K562 (cell line): ENCODE measurements at regions not wholly inside any gene's neighbourhood (a gene's known extent, or its start where the extent isn't known, plus 50 kb on each side); places are given as distances from the start of the nearest gene placed in this dataset.

Experiments
- ATAC-seq: fragments of 200-7000 bp; cut with Tn5 transposase; 3 replicates; pipeline ENCODE4 v1.9.1; 2020; ENCODE audit warnings: moderate library complexity
- BruUV-seq: library from RNA; stranded (reverse); fragments of 400-500 nt; replicated peaks from 2 replicates; lab custom pipeline; 2021; lab: Mats Ljungman, UMichigan
- CTCF ChIA-PET: fragments of 300-600 bp; formaldehyde crosslinking; extraction: SDS; loops from one replicate; lab custom pipeline; 2021; ENCODE audit warnings: low intra/inter-chr PET ratio; lab: Yijun Ruan, JAX
- POLR2A ChIA-PET: fragments of 300-600, 350-650 bp; sonication (Branson Sonifier 250); formaldehyde crosslinking; extraction: SDS; loops from one replicate; lab custom pipeline; 2021; ENCODE audit warnings: antibody characterized with exemption, inconsistent platforms; lab: Yijun Ruan, JAX
- DNase-seq, 4 experiments: peaks; one replicate each; pipeline versions ENCODE4 v3.0.0 to v3.0.0-alpha.2; 2011 to 2018; ENCODE audit warnings: low spot score in 3 of 4, mixed read lengths in 3 of 4; ENCODE audit errors: extremely low read depth in 1 of 4
- FAIRE-seq: peaks from 2 replicates; lab custom pipeline; 2011; peaks lifted over from hg19 to GRCh38; lab: Jason Lieb, UNC
- H2AFZ ChIP-seq: 2 replicates; pipeline ENCODE4 v1.6.0; 2011; ENCODE audit warnings: low read depth, low read length, control low read depth, inconsistent platforms
- H3K27ac ChIP-seq: fragments of 200-600 bp; 3 replicates; pipeline ENCODE4 v1.8.0; 2011; ENCODE audit warnings: low read depth, mild to moderate bottlenecking, control low read depth, inconsistent platforms, low read length, moderate library complexity, mixed read lengths; ENCODE audit errors: extremely low read depth
- H3K27me3 ChIP-seq, 2 experiments: fragments of 300-600 bp in 1 of 2; 2 replicates in 1 of 2; 3 replicates in 1 of 2; pipeline versions ENCODE4 v1.6.0 to v1.8.0; 2011; ENCODE audit warnings: inconsistent platforms in 2 of 2, low read length in 2 of 2, mild to moderate bottlenecking in 1 of 2, mixed read lengths in 1 of 2, moderate library complexity in 1 of 2; ENCODE audit not compliant: control insufficient read depth in 2 of 2, insufficient read depth in 2 of 2
- H3K36me3 ChIP-seq: fragments of 300-600 bp; 3 replicates; pipeline ENCODE4 v1.8.0; 2011; ENCODE audit warnings: mild to moderate bottlenecking, low read length, inconsistent platforms; ENCODE audit not compliant: control insufficient read depth, insufficient read depth
- H3K4me1 ChIP-seq, 2 experiments: fragments of 200-600 bp in 1 of 2; replicated peaks in 1 of 2; 2 replicates in 1 of 2; 3 replicates in 1 of 2; pipeline versions ENCODE4 v1.5.1 to v1.8.0; 2011; ENCODE audit warnings: inconsistent platforms in 2 of 2, low read length in 2 of 2, mild to moderate bottlenecking in 1 of 2, mixed read lengths in 1 of 2, moderate library complexity in 1 of 2; ENCODE audit not compliant: control insufficient read depth in 2 of 2, insufficient read depth in 2 of 2
- H3K4me2 ChIP-seq: 2 replicates; pipeline ENCODE4 v1.6.1; 2011; ENCODE audit warnings: low read length, control low read depth, inconsistent platforms, mixed read lengths; ENCODE audit not compliant: insufficient read depth
- H3K4me3 ChIP-seq: fragments of 200-600 bp; sonication (generic), shearing (Covaris generic); 2 replicates; pipeline ENCODE4 v1.5.1; 2016; ENCODE audit warnings: control low read depth, inconsistent platforms
- H3K79me2 ChIP-seq: fragments of 200-600 bp; 3 replicates; pipeline ENCODE4 v1.8.0; 2011; ENCODE audit warnings: low read length, inconsistent platforms; ENCODE audit not compliant: control insufficient read depth, insufficient read depth
- H3K9ac ChIP-seq, 2 experiments: 2 replicates each; pipeline versions ENCODE4 v1.6.0 to v1.6.1; 2011; ENCODE audit warnings: low read depth in 2 of 2, low read length in 2 of 2, control low read depth in 1 of 2, inconsistent platforms in 1 of 2, mild to moderate bottlenecking in 1 of 2, mixed read lengths in 1 of 2; ENCODE audit not compliant: insufficient read depth in 1 of 2
- H3K9me1 ChIP-seq: one replicate; pipeline ENCODE4 v1.6.0; 2011; ENCODE audit warnings: inconsistent platforms, mild to moderate bottlenecking, low read length, moderate library complexity; ENCODE audit not compliant: control insufficient read depth, insufficient read depth
- H3K9me3 ChIP-seq: replicated peaks from 2 replicates; pipeline ENCODE4 v1.5.1; 2011; ENCODE audit warnings: low read depth, low read length, inconsistent platforms; ENCODE audit not compliant: control insufficient read depth, insufficient read depth
- H4K20me1 ChIP-seq: replicated peaks from 2 replicates; pipeline ENCODE4 v1.6.1; 2011; ENCODE audit warnings: low read length, inconsistent platforms, mixed read lengths; ENCODE audit not compliant: control insufficient read depth, insufficient read depth
- ATF2 ChIP-seq: sonication (generic); formaldehyde crosslinking; IDR thresholded peaks from 2 replicates; pipeline ENCODE4 v1.8.1; 2022; ENCODE audit warnings: missing genetic modification reagents
- GTF3C2 ChIP-seq: IDR thresholded peaks from 3 replicates; pipeline ENCODE4 v1.6.1; 2011; ENCODE audit warnings: borderline replicate concordance, mild to moderate bottlenecking, moderate library complexity; ENCODE audit not compliant: insufficient read length; ENCODE audit errors: extremely low read depth
- KDM4B ChIP-seq, 2 experiments: fragments of 450-650 bp in 1 of 2; sonication (generic) in 1 of 2; IDR thresholded peaks; 2 replicates each; pipeline ENCODE4 v1.6.1; 2016 to 2017; ENCODE audit warnings: borderline replicate concordance in 2 of 2, antibody characterized with exemption in 1 of 2, low read depth in 1 of 2, mild to moderate bottlenecking in 1 of 2
- MCM5 ChIP-seq: fragments of 450-650 bp; IDR thresholded peaks from 2 replicates; pipeline ENCODE4 v1.6.1; 2016; ENCODE audit warnings: low read depth
- POLR2A ChIP-seq: fragments of 450-650 bp; conservative IDR thresholded peaks from 2 replicates; pipeline ENCODE4 v1.6.1; 2016
- SIX5 ChIP-seq, 2 experiments: IDR thresholded peaks; 2 replicates each; pipeline ENCODE4 v1.6.1; 2011; ENCODE audit warnings: low read length in 2 of 2, borderline replicate concordance in 1 of 2, low read depth in 1 of 2, mild to moderate bottlenecking in 1 of 2, moderate library complexity in 1 of 2; ENCODE audit not compliant: insufficient read depth in 1 of 2
- SMAD2 ChIP-seq: fragments of 150-350 bp; IDR thresholded peaks from 2 replicates; pipeline ENCODE4 v1.6.1; 2014; ENCODE audit warnings: low read depth, mild to moderate bottlenecking, low read length
- SREBF1 ChIP-seq: fragments of 150-350 bp; IDR thresholded peaks from 2 replicates; pipeline ENCODE4 v1.6.1; 2014; ENCODE audit warnings: antibody characterized with exemption, low read depth, low read length, borderline replicate concordance
- ZNF398 ChIP-seq: fragments of 250-450 bp; sonication (Bioruptor Pico); IDR thresholded peaks from 2 replicates; pipeline ENCODE4 v1.8.0; 2021; ENCODE audit warnings: moderate library complexity, mild to moderate bottlenecking, inconsistent platforms
- ZNF561 ChIP-seq: fragments of 450-650 bp; formaldehyde crosslinking; conservative IDR thresholded peaks from 2 replicates; pipeline ENCODE4 v1.4.0; 2020; ENCODE audit warnings: mild to moderate bottlenecking, moderate library complexity
- WGBS: fragments of 100-300 bp; shearing (Covaris generic); methylation state at CpG from one replicate; pipeline ENCODE4 v1.1.6; 2016; ENCODE audit warnings: low coverage, mixed read lengths; ENCODE audit not compliant: insufficient coverage; ENCODE audit errors: missing lambda C conversion rate; 5-methylcytosine and 5-hydroxymethylcytosine counted together
- in situ Hi-C: fragments of 300-500 bp; cut with MboI; formaldehyde crosslinking; loops from 4 replicates; pipeline ENCODE4 v1.15.0; 2018; ENCODE audit warnings: inconsistent platforms, mixed read lengths
- intact Hi-C: fragments of 100-400 bp; cut with micrococcal nuclease; formaldehyde crosslinking; loops from 2 replicates; pipeline ENCODE4 v1.14.2; 2022

- no peak overlapping the region for H3K9ac ChIP-seq
- no peak for DNase-seq
- H3K36me3 ChIP-seq = no peaks in the 10 kb centered on the region
- H4K20me1 ChIP-seq = no peaks in the 10 kb centered on the region
- no peak overlapping the region for H3K4me3 ChIP-seq
- no peak overlapping the region for H3K4me2 ChIP-seq
- H2AFZ ChIP-seq = no peak overlapping the region
- H3K9me3 ChIP-seq = no peaks in the 10 kb centered on the region
- ChIA-PET POLR2A (no interaction called here), CTCF (no interaction called here)
- H3K4me1 ChIP-seq = no peaks in the 10 kb centered on the region
- in situ Hi-C loops = no loop called here
- FAIRE-seq = no peak
- no peak for TF ChIP-seq SIX5 (IDR thresholded peaks at IDR 0.05; ENCODE audit: borderline replicate concordance in 1 of 2, insufficient read depth in 1 of 2, low read depth in 1 of 2, low read length in 2 of 2)
- TF ChIP-seq MCM5 = no peak
- TF ChIP-seq ZNF398 = no peak
- TF ChIP-seq POLR2A = no peak
- H3K27ac ChIP-seq = no peak overlapping the region
- intact Hi-C loops = no loop called here
- no peak for ATAC-seq
- BruUV-seq = no TSS peak
- no peaks in the 10 kb centered on the region for H3K79me2 ChIP-seq
- WGBS = 0% methylated on average over 1 of the region's 1 CpG
- 0 out of 5 replicates have a peak, but pooled peaks cover 0 to 3% of the 10 kb centered on the region in 2 experiments for H3K27me3 ChIP-seq
- H3K9me1 ChIP-seq = no peaks in the 10 kb centered on the region
These were observed 148.6 kb upstream of the LEF1 start for GRCh38 chr4:108317377-108317776.

GRCh38 chr4:108315694-108316093, 147.0 kb upstream of the LEF1 start:
- DNase-seq (no peak), ATAC-seq (no peak), FAIRE-seq (no peak)
- POLR2A ChIA-PET = no interaction called here
- H3K4me1 ChIP-seq = no peaks in the 10 kb centered on the region
- intact Hi-C loops (no loop called here), in situ Hi-C loops (no loop called here)
- H3K9me3 ChIP-seq = no peaks in the 10 kb centered on the region
- BruUV-seq = no TSS peak
- H3K4me2 ChIP-seq = no peak overlapping the region
- H3K9me1 ChIP-seq = no peaks in the 10 kb centered on the region
- no peaks in the 10 kb centered on the region for H3K36me3 ChIP-seq
- H3K27ac ChIP-seq = no peak overlapping the region
- H3K9ac ChIP-seq = no peak overlapping the region
- no peak overlapping the region for H3K4me3 ChIP-seq
- H4K20me1 ChIP-seq = no peaks in the 10 kb centered on the region
- H3K27me3 ChIP-seq = 0 out of 5 replicates have a peak, but pooled peaks cover 0 to 3% of the 10 kb centered on the region in 2 experiments
- peak overlapping the region; percentile 1; the same call in 1 of the 2 replicates for H2AFZ ChIP-seq
- no peaks in the 10 kb centered on the region for H3K79me2 ChIP-seq
- WGBS = 10% methylated on average over 3 of the region's 3 CpGs
- CTCF ChIA-PET = no interaction called here
- TF ChIP-seq SREBF1 (no peak), SMAD2 (no peak), ZNF561 (CRISPR knock-in tag) (no peak), POLR2A (no peak), ATF2 (CRISPR knock-in tag) (no peak), KDM4B (IDR thresholded peaks at IDR 0.05; ENCODE audit: borderline replicate concordance in 2 of 2, low read depth in 1 of 2) (no peak), GTF3C2 (no peak)
